ENCODE measurements at regions not wholly inside any gene's neighbourhood (a gene's known extent, or its start where the extent isn't known, plus 50 kb on each side); places are given as distances from the start of the nearest gene placed in this dataset.
"Not testable (repeated sequence)": the region's sequence is repeated elsewhere in the genome, so short reads cannot be mapped to it uniquely, and the experiment has no call there.

- ChIA-PET CTCF (interaction anchor here (0.8 kb wide), 1 partner anchor 11 kb away, joined by 3 read pairs; no protein-coding TSS in a partner anchor), POLR2A (no interaction called here)
- no peak for TF ChIP-seq CTCF (IDR thresholded peaks at IDR 0.05; ENCODE audit: control extremely low read depth, extremely low read depth, low read depth, missing control alignments)
Measured at GRCh38 chr13:80072231-80072630, 268.7 kb downstream of the SPRY2 start.

GRCh38 chr13:80070024-80070703, 270.8 kb downstream of the SPRY2 start:
- no peak for TF ChIP-seq CTCF (IDR thresholded peaks at IDR 0.05; ENCODE audit: control extremely low read depth, extremely low read depth, low read depth, missing control alignments)
- ChIA-PET POLR2A (no interaction called here), CTCF (no interaction called here)
- DNase-seq (ENCODE audit: extremely low spot score), result no peak

More at GRCh38 chr13:80072231-80072630, 268.7 kb downstream of the SPRY2 start:
- DNase-seq (ENCODE audit: extremely low spot score), result no peak

- ChIA-PET POLR2A (no interaction called here), CTCF (no interaction called here)
- TF ChIP-seq CTCF (IDR thresholded peaks at IDR 0.05; ENCODE audit: control extremely low read depth, extremely low read depth, low read depth, missing control alignments), result no peak
- no peak for DNase-seq (ENCODE audit: extremely low spot score)
Measured at GRCh38 chr13:80069374-80069773, 271.6 kb downstream of the SPRY2 start.

- DNase-seq (ENCODE audit: extremely low spot score), result no peak
- no peak for TF ChIP-seq CTCF (IDR thresholded peaks at IDR 0.05; ENCODE audit: control extremely low read depth, extremely low read depth, low read depth, missing control alignments)
- ChIA-PET POLR2A (no interaction called here), CTCF (no interaction called here)
Measured at GRCh38 chr13:80065996-80066395, 274.9 kb downstream of the SPRY2 start.

- POLR2A ChIA-PET; DNase-seq (ENCODE audit: extremely low spot score); CTCF ChIA-PET: not testable (repeated sequence)
Measured at GRCh38 chr13:80062416-80062815, 278.5 kb downstream of the SPRY2 start.

GRCh38 chr13:80059789-80060188, 281.1 kb downstream of the SPRY2 start:
- CTCF ChIA-PET, result no interaction called here
- POLR2A ChIA-PET, result no interaction called here

More at GRCh38 chr13:80059789-80060188, 281.1 kb downstream of the SPRY2 start:
- TF ChIP-seq CTCF (IDR thresholded peaks at IDR 0.05; ENCODE audit: control extremely low read depth, extremely low read depth, low read depth, missing control alignments), result no peak
- no peak for DNase-seq (ENCODE audit: extremely low spot score)
